IgD-negative memory B cell (primary cell): ENCODE measurements at regions not wholly inside any gene's neighbourhood (a gene's known extent, or its start where the extent isn't known, plus 50 kb on each side); places are given as distances from the start of the nearest gene placed in this dataset.
"Not testable (repeated sequence)": the region's sequence is repeated elsewhere in the genome, so short reads cannot be mapped to it uniquely, and the experiment has no call there.

Source experiments
- H3K27ac Mint-ChIP-seq, 3 donors: one replicate each; pipeline ENCODE4 v1.8.0; 2020 to 2022; ENCODE audit warnings: mild to moderate bottlenecking in 3 of 3, mixed read lengths in 3 of 3, moderate library complexity in 1 of 3
- H3K27me3 Mint-ChIP-seq: one replicate; pipeline ENCODE4 v1.8.0; 2021; ENCODE audit warnings: mixed read lengths
- H3K36me3 Mint-ChIP-seq: one replicate; pipeline ENCODE4 v1.8.0; 2020; ENCODE audit warnings: mild to moderate bottlenecking, mixed read lengths
- H3K4me1 Mint-ChIP-seq, 3 donors: one replicate each; pipeline ENCODE4 v1.8.0; 2020 to 2022; ENCODE audit warnings: mixed read lengths in 3 of 3, mild to moderate bottlenecking in 1 of 3
- H3K4me3 Mint-ChIP-seq, 4 donors: one replicate each; pipeline ENCODE4 v1.8.0; 2020 to 2022; ENCODE audit warnings: mild to moderate bottlenecking in 4 of 4, mixed read lengths in 4 of 4, moderate library complexity in 3 of 4
- H3K9me3 Mint-ChIP-seq, 3 donors: one replicate each; pipeline ENCODE4 v1.8.0; 2020 to 2021; ENCODE audit warnings: mixed read lengths in 3 of 3, mild to moderate bottlenecking in 1 of 3

GRCh38 chr14:19242529-19242928 is 191.6 kb downstream of the POTEG start:
- H3K36me3 Mint-ChIP-seq, H3K4me1 Mint-ChIP-seq, H3K9me3 Mint-ChIP-seq, H3K27ac Mint-ChIP-seq, H3K4me3 Mint-ChIP-seq, H3K27me3 Mint-ChIP-seq: not testable (repeated sequence)

DNA sequence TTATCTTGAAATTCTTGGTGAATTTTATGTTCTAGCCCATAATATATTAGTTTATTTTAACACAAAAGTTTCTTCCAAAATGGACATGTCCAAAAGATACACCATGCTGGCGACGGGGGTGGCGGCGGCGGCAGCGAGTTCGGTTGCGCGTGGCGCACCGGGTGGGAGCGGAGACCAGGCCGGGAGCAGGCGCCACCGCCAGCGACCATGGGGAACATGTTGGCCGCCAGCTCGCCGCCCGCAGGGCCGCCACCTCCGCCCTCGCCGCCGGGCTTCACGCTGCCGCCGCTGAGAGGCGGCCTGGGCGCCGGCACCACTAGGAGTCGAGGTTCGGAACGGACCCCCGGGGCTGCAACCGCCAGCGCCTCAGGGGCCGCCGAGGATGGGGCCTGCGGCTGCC is 167.2 kb downstream of the POTEG start:
- not testable (repeated sequence) for H3K36me3 Mint-ChIP-seq, H3K27me3 Mint-ChIP-seq, H3K4me1 Mint-ChIP-seq, H3K4me3 Mint-ChIP-seq, H3K9me3 Mint-ChIP-seq, H3K27ac Mint-ChIP-seq

- not testable (repeated sequence) for H3K9me3 Mint-ChIP-seq, H3K4me1 Mint-ChIP-seq, H3K36me3 Mint-ChIP-seq, H3K4me3 Mint-ChIP-seq, H3K27ac Mint-ChIP-seq, H3K27me3 Mint-ChIP-seq
Measured at GRCh38 chr14:19267636-19268035, 166.5 kb downstream of the POTEG start.

- H3K9me3 Mint-ChIP-seq, H3K4me1 Mint-ChIP-seq, H3K4me3 Mint-ChIP-seq: not testable (repeated sequence)
Measured at GRCh38 chr14:19268047-19268627, 166.0 kb downstream of the POTEG start.

DNA sequence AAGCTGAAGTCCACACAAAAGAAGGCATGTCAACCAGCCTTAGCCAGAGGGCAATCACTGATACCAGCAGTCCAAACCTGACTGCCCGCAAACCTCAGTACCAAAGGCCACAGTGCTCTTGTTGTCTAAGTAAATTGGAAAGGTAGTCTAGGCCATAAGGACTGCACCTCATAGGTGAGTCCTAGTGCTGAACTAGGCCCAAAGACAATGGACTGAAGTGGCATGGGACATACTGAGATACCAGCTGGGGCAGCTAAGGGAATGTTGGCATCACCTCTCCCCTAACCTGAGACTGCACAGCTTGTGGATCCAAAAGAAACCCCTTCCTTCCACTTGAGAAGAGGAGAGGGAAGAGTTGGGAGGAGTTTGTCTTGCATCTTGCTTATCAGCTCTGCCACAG is 161.9 kb downstream of the POTEG start:
- not testable (repeated sequence) for H3K9me3 Mint-ChIP-seq, H3K27ac Mint-ChIP-seq, H3K36me3 Mint-ChIP-seq, H3K4me3 Mint-ChIP-seq, H3K4me1 Mint-ChIP-seq, H3K27me3 Mint-ChIP-seq

More at GRCh38 chr14:19268047-19268627, 166.0 kb downstream of the POTEG start:
- not testable (repeated sequence) for H3K27me3 Mint-ChIP-seq, H3K27ac Mint-ChIP-seq, H3K36me3 Mint-ChIP-seq

DNA sequence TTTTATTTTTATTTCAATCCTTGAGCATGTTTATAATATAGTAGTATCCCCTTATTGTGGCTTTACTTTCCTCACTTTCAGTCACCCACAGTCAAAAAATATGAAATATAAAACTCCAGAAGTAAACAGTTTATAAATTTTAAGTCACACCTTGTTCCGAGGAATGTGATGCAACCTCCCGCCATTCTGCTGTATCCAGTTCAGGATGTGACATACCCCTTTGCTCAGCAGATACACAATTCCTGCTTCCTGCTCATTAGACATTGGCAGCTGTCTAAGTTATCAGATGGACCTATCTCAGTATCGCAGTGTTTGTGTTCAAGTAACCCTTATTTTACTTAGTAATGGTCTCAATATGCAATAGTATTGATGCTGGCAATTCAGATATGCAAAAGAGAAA is 144.5 kb downstream of the POTEG start:
- not testable (repeated sequence) for H3K27me3 Mint-ChIP-seq, H3K4me1 Mint-ChIP-seq

DNA sequence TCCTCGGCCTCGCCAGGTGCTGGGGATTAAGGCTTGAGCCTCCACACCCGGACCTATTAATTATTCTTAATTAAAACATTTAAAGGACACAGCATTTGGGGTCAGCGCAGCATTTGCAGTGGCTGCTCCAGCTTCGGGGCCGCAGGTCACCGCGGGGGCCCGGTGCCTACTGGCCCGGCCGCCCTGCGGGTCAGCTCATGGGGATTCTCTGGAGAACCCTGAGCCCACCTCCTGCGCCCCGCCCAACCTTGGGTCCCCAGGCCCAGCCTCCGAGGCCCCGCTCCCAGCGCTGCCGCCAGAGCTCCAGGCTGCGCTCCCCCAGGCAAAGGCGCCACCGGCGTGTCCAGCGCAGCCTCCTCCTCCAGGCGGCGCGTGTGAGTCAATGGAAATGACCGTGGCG is 133.9 kb downstream of the POTEG start:
- H3K27me3 Mint-ChIP-seq, H3K27ac Mint-ChIP-seq, H3K4me3 Mint-ChIP-seq, H3K4me1 Mint-ChIP-seq, H3K36me3 Mint-ChIP-seq, H3K9me3 Mint-ChIP-seq: not testable (repeated sequence)

More for the DNA sequence above, 144.5 kb downstream of the POTEG start:
- not testable (repeated sequence) for H3K36me3 Mint-ChIP-seq, H3K4me3 Mint-ChIP-seq, H3K27ac Mint-ChIP-seq, H3K9me3 Mint-ChIP-seq

DNA sequence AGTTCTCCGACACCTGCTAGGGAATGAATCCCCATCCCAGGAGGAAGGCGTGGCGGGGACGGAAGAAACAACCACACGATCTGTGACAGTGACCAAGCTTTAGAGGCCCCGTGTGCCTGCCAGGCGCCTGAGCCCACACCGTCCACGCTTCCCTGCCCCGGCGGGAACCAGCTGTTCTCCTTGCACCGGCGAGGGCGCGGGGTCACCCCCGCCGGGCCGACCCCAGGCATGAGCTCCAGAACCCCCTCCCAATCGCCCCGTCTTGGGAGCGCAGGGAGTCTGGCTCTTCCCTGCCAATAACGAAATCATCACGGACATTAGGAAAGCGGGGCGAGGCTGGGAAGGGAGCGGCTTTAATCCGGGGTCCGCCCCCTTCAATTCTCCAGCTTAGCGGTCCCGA is 133.3 kb downstream of the POTEG start:
- not testable (repeated sequence) for H3K27ac Mint-ChIP-seq, H3K36me3 Mint-ChIP-seq, H3K9me3 Mint-ChIP-seq, H3K4me3 Mint-ChIP-seq, H3K27me3 Mint-ChIP-seq, H3K4me1 Mint-ChIP-seq

DNA sequence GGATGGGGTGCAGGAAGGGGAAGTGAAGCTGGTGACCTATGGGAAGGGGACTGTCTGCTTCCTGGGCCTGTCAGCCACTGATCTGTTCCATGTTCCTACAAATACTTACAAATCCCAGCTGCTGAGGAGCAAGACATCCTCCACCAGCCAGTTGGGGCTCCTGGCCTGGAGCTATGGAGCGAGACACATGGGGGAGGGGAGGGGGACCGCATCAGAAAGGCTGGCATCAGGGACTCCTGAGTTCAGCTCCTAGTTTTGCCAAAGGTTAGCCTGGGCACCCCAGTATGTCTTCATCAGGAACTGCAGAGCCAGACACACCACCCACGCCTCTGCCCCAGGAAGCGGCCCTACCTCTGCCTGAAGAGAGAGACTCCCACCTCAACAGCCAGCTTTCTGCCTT is 130.3 kb downstream of the POTEG start:
- H3K27ac Mint-ChIP-seq, H3K9me3 Mint-ChIP-seq, H3K27me3 Mint-ChIP-seq: not testable (repeated sequence)

DNA sequence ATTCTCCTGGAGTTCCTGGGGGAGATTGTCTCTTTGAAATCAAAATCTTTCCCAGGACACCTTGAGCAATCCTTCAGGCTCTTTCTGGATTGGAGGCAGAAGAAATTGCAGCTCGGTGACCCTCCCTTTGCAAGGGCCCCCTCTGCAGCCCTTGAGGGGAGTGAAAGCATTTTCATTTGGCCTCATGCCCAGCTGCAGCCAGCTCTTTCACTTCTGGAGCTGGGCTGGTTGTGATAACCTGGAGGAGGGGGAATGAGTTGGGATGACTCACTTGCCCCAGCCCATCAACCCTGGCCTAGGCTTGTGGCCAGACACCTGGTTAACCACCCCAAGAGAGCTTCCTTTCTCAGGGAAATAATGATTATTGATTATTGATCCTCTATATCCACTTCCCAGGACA is 129.7 kb downstream of the POTEG start:
- H3K4me1 Mint-ChIP-seq, H3K36me3 Mint-ChIP-seq, H3K9me3 Mint-ChIP-seq, H3K27ac Mint-ChIP-seq, H3K4me3 Mint-ChIP-seq, H3K27me3 Mint-ChIP-seq: not testable (repeated sequence)

More for the DNA sequence above, 130.3 kb downstream of the POTEG start:
- not testable (repeated sequence) for H3K4me3 Mint-ChIP-seq, H3K4me1 Mint-ChIP-seq, H3K36me3 Mint-ChIP-seq

DNA sequence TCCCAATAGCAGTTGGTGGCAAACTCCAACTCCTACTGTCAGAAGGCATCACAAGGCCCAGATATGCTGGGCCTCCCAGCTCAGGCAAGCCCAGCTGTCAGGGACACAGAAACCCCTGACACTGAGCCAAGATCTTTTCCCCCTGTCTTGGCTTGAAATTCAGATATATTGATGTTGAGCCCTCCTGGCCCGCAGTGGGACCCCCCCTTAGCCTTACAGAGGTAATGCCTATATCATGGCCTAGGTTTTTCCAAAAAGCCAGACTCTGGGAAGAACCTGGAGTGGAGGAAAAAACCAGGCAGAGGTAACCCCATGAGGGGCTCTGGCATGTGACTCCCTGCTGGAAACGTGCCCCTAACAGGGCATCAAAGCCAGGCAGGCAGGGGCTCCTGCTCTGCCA is 129.2 kb downstream of the POTEG start:
- not testable (repeated sequence) for H3K36me3 Mint-ChIP-seq, H3K4me1 Mint-ChIP-seq, H3K27ac Mint-ChIP-seq, H3K9me3 Mint-ChIP-seq, H3K4me3 Mint-ChIP-seq, H3K27me3 Mint-ChIP-seq

DNA sequence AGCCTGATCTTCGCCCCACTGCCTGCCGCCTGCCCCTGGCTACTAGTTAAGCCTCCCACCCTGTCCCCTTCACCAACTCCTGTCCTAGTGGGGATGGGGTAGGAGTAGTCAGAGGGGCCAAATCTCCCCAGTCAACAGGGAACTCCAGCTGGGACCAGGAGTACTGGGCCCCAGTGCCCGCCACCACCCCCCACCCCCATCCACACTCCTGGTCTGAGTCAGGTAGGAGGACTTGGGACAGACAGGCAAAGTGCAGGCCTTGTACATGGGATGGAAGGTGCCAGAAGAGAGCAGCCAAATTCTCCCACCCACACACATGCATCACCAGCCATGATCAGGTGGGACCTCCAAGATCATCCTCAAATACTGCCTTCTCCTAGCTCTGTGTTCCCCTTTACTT is 128.4 kb downstream of the POTEG start:
- not testable (repeated sequence) for H3K36me3 Mint-ChIP-seq, H3K4me1 Mint-ChIP-seq, H3K27ac Mint-ChIP-seq, H3K4me3 Mint-ChIP-seq, H3K27me3 Mint-ChIP-seq, H3K9me3 Mint-ChIP-seq

DNA sequence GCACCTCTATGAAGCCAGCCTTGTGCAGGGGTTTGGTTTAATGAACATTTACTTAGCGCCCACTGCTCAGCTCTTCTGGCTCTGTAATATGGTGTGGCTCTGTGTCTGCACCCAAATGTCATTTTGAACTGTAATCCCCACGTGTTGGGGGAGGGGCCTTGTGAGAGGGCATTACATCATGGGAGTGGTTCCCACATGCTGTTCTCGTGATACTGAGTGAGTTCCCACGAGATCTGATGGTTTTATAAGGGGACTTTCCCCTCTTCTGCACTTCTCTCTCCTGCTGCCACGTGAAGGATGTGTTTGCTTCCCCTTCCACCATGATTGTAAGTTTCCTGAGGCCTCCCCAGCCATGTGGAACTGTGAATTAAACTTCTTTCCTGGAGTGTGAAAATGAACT is 127.7 kb downstream of the POTEG start:
- not testable (repeated sequence) for H3K4me1 Mint-ChIP-seq, H3K9me3 Mint-ChIP-seq, H3K27ac Mint-ChIP-seq, H3K4me3 Mint-ChIP-seq, H3K36me3 Mint-ChIP-seq, H3K27me3 Mint-ChIP-seq

GRCh38 chr14:19311023-19311422 is 123.1 kb downstream of the POTEG start:
- not testable (repeated sequence) for H3K4me3 Mint-ChIP-seq, H3K9me3 Mint-ChIP-seq, H3K27me3 Mint-ChIP-seq, H3K27ac Mint-ChIP-seq, H3K36me3 Mint-ChIP-seq, H3K4me1 Mint-ChIP-seq

DNA sequence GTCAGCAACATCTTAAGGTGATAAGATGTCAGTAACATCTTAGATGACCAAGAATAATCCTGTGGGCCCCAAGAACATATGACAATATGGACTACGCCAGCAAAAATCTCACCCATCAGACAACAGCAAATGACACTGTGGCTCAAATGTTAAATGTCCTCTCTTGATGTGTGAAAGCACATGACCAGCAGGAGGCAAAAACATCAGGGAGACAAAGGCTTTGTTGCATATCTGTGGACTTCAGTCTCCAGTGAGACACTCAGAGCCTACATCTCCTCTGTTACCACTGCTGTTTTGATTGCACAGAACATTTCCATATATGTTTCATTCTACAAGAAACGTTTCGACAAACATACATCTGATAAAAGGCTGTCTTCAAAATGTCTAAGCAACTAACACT is 103.5 kb downstream of the POTEG start:
- H3K36me3 Mint-ChIP-seq, H3K4me3 Mint-ChIP-seq, H3K27me3 Mint-ChIP-seq, H3K9me3 Mint-ChIP-seq, H3K4me1 Mint-ChIP-seq, H3K27ac Mint-ChIP-seq: not testable (repeated sequence)

GRCh38 chr14:19337232-19338059 is 96.7 kb downstream of the POTEG start:
- H3K9me3 Mint-ChIP-seq, H3K36me3 Mint-ChIP-seq, H3K27me3 Mint-ChIP-seq, H3K27ac Mint-ChIP-seq, H3K4me1 Mint-ChIP-seq, H3K4me3 Mint-ChIP-seq: not testable (repeated sequence)

DNA sequence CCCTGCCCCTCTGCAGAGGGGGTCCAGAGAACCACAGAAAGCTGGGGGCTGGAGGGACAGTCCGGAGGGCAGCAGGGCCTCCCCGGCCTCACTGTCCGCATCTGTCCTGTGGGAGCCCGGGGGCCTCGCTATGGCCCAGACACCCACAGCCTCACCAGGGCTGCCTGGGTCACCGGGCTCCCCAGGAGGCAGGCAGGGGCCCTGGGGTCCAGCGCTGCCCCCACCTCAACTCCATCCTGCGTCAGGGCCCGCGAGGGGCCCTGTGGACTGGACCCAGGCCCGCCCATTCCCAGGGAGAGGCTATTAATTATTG is 96.1 kb downstream of the POTEG start:
- not testable (repeated sequence) for H3K4me1 Mint-ChIP-seq, H3K27me3 Mint-ChIP-seq, H3K36me3 Mint-ChIP-seq, H3K4me3 Mint-ChIP-seq, H3K27ac Mint-ChIP-seq, H3K9me3 Mint-ChIP-seq
